H1 (cell line): ENCODE measurements at regions not wholly inside any gene's neighbourhood (a gene's known extent, or its start where the extent isn't known, plus 50 kb on each side); places are given as distances from the start of the nearest gene placed in this dataset.

Experiments used
- BRCA1 ChIP-seq: IDR thresholded peaks from 2 replicates; pipeline ENCODE4 v1.6.1; 2012; ENCODE audit warnings: low read depth, low read length, improper control_type of control experiment
- CHD7 ChIP-seq: fragments of 300-600 bp; sonication (generic); IDR thresholded peaks from 2 replicates; pipeline ENCODE4 v1.7.1; 2012; ENCODE audit warnings: low read length, moderate library complexity, mild to moderate bottlenecking, inconsistent platforms; ENCODE audit not compliant: insufficient replicate concordance
- CTCF ChIP-seq, 3 experiments: IDR thresholded peaks; 1 replicate in 2 of 3; 2 replicates in 1 of 3; pipeline versions ENCODE4 v1.5.1 to v1.6.1; 2011; ENCODE audit warnings: low read length in 3 of 3, mild to moderate bottlenecking in 3 of 3, inconsistent platforms in 2 of 3, low read depth in 1 of 3, moderate library complexity in 1 of 3; ENCODE audit not compliant: insufficient read depth in 1 of 3; ENCODE audit errors: control extremely low read depth in 1 of 3
- E2F6 ChIP-seq: IDR thresholded peaks from 2 replicates; pipeline ENCODE4 v1.6.1; 2012; ENCODE audit warnings: inconsistent platforms
- EGR1 ChIP-seq: IDR thresholded peaks from 2 replicates; pipeline ENCODE4 v1.6.1; 2011; ENCODE audit warnings: low read depth, low read length, borderline replicate concordance
- EZH2 ChIP-seq: fragments of 200-600 bp; sonication (generic); IDR thresholded peaks from 2 replicates; pipeline ENCODE4 v1.7.1; 2012; ENCODE audit warnings: low read depth, mild to moderate bottlenecking, moderate library complexity, low read length, inconsistent platforms; ENCODE audit not compliant: severe bottlenecking
- KDM1A ChIP-seq: fragments of 200-600, 300-600 bp; sonication (generic); IDR thresholded peaks from 2 replicates; pipeline ENCODE4 v1.7.1; 2016; ENCODE audit warnings: mild to moderate bottlenecking, low read length, borderline replicate concordance
- MAX ChIP-seq: IDR thresholded peaks from 2 replicates; pipeline ENCODE4 v1.6.1; 2012; ENCODE audit warnings: inconsistent platforms
- POLR2A ChIP-seq, 2 experiments: IDR thresholded peaks; 1 replicate in 1 of 2; 2 replicates in 1 of 2; pipeline ENCODE4 v1.6.1; 2011; ENCODE audit warnings: low read depth in 2 of 2, low read length in 2 of 2, mild to moderate bottlenecking in 2 of 2; ENCODE audit errors: control extremely low read depth in 1 of 2
- POLR2AphosphoS5 ChIP-seq: IDR thresholded peaks from 2 replicates; pipeline ENCODE4 v1.6.1; 2011; ENCODE audit warnings: low read depth, low read length
- RAD21 ChIP-seq, 2 experiments: IDR thresholded peaks in 1 of 2; conservative IDR thresholded peaks in 1 of 2; 2 replicates each; pipeline ENCODE4 v1.6.1; 2011; ENCODE audit warnings: low read depth in 2 of 2, low read length in 2 of 2, improper control_type of control experiment in 1 of 2, inconsistent platforms in 1 of 2, mild to moderate bottlenecking in 1 of 2, moderate library complexity in 1 of 2
- SAP30 ChIP-seq: fragments of 300-600 bp; sonication (generic); IDR thresholded peaks from 2 replicates; pipeline ENCODE4 v1.7.1; 2012; ENCODE audit warnings: low read length, moderate library complexity, mild to moderate bottlenecking, inconsistent platforms; ENCODE audit not compliant: insufficient read depth, insufficient replicate concordance
- SP2 ChIP-seq: IDR thresholded peaks from 2 replicates; pipeline ENCODE4 v1.6.1; 2012; ENCODE audit warnings: mild to moderate bottlenecking, low read length, inconsistent platforms
- YY1 ChIP-seq: IDR thresholded peaks from 2 replicates; pipeline ENCODE4 v1.6.1; 2011; ENCODE audit warnings: low read depth, mild to moderate bottlenecking, low read length

GRCh38 chr10:121326905-121327304 lies 271.3 kb downstream of the FGFR2 start:
- TF ChIP-seq E2F6 (no peak), CTCF (IDR thresholded peaks at IDR 0.05; ENCODE audit: control extremely low read depth in 1 of 3, insufficient read depth in 1 of 3, low read depth in 1 of 3, low read length in 3 of 3) (no peak), EZH2 (no peak), POLR2A (IDR thresholded peaks at IDR 0.05; ENCODE audit: control extremely low read depth in 1 of 2, low read depth in 2 of 2, low read length in 2 of 2) (no peak), SAP30 (no peak), YY1 (no peak), CHD7 (no peak), EGR1 (no peak), SP2 (no peak), RAD21 (IDR thresholded peaks at IDR 0.05 in 1 of 2, conservative IDR thresholded peaks at IDR 0.05 in 1 of 2; ENCODE audit: low read depth in 2 of 2, low read length in 2 of 2) (no peak), MAX (no peak), BRCA1 (no peak), KDM1A (no peak), POLR2AphosphoS5 (no peak)
